HG03097 (cell line): ENCODE measurements at regions not wholly inside any gene's neighbourhood (a gene's known extent, or its start where the extent isn't known, plus 50 kb on each side); places are given as distances from the start of the nearest gene placed in this dataset.

ENCODE experiments used
- ATAC-seq: cut with Tn5 transposase; IDR thresholded peaks from one replicate; pipeline ENCODE4 v1.9.1; 2021; ENCODE audit not compliant: unreplicated experiment, low FRiP score

DNA sequence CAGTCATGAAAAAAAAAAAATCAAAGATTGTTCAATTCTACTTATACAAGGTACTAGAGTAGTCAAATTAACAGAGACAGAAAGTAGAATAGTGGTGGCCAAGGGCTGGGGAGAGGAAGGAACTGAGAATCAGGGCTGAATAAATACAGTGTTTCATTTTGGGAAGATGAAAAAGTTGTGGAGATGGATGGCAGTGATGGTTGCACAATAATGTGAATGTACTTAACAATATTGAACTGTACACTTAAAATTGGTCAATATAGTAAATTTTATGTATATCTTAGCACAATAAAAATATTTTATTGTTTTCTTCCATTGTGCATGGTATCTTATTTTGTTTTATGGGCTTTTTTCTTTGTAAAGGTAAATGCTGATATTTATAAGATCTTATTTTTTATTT is 262.2 kb upstream of the AGTR1 start:
- ATAC-seq, result no peak

DNA sequence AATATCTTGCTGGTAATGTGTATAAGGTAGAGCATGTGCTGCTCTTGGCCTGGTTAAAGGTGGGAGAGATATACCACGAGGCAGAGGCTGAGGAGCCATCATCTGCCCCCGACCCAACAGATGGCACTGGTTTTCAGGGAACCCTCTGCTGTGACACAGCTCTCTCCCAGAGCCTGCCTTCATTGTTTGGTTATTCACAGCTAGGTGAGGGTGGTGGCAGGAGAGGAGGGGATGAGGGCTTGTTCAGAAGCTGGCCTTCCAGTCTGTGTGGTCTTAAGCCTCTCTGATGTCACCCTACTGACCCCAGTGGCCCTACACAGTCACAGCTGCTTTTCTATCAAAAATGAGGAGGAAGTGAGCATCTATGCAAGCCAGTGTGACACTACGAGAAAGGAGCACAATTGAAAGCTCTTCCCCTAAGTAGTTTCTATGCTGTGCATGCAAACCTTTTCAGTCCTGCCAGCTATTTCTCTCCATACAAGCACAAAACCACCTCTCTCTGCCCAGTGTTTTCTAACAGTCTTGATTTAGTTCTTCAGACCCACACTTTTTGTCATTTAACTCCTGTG is 258.4 kb upstream of the AGTR1 start:
- no peak for ATAC-seq

DNA sequence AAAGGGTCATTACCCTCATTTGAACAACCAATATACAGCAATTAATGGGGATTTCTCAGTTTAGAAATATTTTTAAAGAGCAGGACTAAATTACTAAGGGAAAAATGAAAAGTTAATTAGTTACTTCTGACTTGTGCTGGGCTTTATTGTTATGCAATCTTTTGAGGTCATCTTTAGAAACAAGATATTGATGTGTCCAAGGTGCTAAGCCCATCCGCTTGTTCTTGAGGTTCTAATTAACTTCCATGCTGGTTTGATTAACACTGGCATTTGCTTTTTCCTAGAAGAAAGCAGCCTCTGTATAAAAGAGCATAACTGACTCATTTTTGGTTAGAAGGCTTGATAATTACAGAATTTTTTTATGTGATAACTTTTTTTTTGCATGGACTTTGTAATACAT is 256.5 kb upstream of the AGTR1 start:
- ATAC-seq, result no peak

DNA sequence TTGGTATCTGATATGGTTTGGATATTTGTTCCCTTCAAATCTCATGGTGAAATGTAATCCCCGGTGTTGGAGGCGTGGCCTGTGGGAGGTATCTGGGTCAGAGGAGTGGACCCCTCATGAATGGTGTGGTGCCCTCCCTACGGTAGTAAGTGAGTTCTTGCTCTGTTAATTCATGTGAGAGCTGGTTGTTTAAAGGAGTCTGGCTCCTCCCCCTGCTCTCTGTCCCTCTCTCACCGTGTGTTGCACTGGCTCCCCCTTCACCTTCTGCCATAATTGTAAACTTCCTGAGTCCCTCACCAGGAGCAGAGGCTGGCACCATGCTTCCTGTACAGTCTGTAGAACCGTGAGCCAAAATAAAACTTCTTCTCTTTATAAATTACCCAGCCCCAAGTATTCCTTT is 246.9 kb upstream of the AGTR1 start:
- ATAC-seq, result no peak

DNA sequence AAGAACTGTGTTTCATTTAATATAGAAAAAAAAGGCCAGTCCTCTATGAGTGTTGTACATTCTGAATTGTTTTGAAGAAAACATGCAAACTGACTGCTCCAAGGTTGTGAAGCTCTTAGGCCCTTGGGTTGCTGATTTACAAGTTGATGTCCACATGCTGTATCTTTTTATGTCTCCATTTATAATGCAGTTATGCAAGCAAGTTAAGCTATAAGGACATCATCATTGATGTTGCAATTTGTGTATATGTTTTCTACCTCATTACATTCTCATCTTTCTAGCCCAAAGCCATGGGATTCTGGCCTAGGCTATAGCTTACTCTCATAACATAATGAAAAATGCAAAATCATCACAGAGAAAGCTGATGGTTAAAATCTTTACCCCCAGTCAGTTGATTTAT is 245.7 kb upstream of the AGTR1 start:
- ATAC-seq, result no peak

DNA sequence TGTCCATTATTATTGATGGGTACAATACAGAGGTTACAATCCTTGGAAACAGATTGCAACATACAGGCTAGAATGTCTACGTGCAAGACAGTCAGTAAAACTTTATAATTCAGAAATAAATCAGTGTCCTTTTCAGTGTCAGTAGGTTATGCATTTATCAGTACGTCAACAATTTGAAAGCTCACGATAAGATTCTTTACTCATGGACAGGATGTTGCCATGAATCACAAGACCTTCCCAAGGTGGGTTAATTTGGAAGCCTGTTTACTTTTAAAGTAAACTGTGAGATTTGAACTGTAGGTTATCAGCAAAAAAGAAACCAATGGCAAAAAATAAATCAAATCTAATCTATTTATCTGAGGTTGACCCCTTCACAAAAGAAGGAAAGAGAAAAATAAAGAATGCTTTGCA is 243.9 kb upstream of the AGTR1 start:
- no peak for ATAC-seq

DNA sequence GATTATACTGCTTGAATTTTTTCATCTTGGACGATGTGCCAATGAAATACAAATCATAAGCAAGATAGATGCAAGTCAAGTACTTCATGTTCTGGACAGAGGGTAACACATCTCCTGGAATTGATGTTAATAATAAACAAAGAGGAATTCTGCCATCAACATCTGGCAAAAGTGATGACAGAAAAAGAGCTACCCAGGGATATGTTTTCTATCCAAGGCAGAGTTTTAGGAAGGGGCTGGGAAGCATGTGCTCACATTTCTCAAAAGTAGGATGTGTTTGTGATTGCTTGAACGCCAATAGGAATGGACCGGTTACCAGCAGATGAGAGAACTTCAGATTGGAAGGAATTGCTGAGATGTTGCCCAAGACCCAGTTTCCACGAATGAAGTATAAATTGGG is 242.6 kb upstream of the AGTR1 start:
- no peak for ATAC-seq

DNA sequence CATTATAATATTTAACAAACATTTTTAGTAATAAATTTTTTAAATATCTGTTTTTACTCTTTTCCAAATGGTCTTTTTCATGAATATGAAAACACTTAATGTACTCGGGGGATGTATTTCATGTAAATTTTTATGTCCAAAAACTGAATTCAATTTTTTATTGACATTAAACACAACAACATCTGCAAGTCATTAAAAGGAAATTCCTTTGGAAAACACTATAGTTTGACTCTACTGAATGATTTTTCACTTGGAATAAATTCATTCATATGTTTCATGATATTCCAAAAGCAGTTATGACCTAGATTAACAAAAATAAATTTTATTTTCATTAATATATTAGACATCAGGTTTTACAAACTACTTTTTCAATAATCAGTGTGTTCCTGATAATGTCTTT is 239.8 kb upstream of the AGTR1 start:
- no peak for ATAC-seq

DNA sequence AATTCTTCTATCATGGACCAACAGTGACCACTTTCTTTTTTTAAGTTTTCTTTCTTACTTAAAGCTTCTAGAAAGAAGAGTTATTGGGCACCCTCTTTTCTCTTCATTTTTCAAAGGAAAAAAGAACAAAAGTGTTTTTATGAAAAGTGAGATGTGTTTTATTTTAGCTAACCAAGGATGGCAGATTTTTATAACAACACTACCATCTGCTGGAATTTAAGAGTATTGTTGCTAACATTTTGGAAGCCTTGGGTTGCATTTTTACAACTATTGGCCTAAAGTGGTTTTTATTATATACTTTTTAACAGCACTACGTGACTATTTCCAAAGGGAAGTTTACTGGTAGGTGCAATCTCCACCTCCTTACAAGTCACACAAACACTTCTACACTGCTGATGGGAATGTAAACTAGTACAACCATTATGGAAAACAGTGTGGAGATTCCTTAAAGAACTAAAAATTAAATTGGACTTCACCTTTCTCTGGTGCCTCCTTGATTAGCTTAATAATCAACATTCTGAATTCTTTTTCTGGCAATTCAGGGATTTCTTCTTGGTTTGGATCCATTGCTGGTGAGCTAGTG is 237.7 kb upstream of the AGTR1 start:
- no peak for ATAC-seq

DNA sequence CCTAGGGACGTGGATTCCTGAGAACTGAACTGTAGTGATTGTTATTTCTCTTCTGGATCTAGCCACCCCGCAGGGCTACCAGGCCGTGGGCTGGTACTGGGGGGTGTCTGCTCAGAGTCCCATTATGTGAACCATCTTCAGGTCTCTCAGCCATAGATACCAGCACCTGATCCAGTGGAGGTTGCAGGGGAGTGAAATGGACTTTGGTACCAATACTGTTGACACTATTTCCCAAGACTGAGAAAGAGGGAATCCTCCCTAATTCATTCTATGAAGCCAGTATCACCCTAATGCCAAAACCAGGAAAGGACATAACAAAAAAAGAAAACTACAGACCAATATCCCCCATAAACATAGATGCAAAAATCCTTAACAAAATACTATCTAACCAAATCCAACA is 237.0 kb upstream of the AGTR1 start:
- no peak for ATAC-seq

DNA sequence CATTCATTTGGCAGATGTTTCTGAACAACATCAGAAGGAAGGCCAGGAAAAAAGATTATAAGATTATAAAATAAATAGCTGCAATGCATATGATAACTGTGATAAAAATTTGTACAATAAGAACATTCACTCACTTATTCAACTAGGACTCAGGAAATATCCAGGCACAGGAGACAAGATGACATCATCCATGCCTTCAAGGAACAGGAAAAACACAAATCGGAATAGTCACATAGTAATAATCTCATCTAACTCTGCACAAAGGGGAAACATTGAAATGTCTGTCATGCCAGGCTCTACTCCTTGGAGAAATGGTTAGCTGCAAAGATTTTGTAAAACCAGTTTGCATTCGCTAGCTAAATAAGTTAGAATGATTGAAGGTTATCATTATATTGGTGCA is 233.5 kb upstream of the AGTR1 start:
- no peak for ATAC-seq

DNA sequence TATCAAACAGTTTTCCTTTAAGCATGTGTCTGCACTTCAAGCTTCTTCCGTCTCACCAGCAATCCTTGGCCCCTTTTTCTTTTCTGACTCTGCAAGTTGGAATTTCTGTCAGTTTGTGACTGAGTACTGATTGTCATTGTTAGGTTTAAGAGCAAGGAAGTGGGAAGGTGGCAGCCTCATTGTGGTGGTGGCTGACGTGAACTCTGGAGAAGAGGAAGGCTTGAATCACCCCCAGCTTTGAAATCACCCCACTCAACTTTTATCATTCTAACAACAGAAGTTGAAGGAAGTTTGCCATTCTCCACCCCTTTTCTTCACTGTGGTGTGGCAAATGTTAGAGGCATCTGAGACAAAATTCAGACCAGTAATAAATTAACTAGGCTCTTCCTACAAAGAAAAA is 231.6 kb upstream of the AGTR1 start:
- ATAC-seq, result no peak

DNA sequence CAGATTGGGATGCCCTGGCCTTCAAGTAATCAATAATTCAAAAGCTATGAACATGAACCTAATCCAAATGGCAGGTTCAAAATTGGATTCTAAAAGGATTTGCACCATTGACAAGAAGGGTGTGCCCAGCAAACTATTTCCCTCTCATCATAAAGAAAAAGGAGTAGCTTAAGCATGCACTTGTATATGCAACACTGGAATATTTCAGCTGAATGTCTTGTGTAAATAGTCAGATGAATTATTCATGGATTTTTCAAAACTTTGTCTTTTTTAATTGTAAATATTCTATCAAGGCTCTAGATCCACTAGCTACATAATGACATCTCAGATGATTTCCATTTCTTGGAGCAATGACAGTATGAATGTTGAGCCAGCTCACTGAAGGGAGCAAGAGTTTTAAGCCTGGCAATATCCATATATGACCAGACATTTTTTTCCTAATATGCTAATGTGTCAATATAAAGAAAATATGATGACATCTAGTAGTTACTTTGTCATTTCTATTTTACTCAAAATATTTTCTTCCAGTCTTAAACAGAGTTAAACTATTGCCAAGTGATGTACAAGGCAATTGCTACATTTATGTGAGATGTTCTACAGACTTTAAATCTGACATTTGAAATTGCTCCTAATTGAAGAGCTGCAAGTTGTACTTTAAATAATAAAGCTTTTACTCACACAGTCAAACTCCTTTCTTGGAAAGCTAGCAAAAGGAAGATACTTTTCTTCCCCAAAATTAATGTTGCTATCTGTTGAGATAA is 230.5 kb upstream of the AGTR1 start:
- no peak for ATAC-seq

DNA sequence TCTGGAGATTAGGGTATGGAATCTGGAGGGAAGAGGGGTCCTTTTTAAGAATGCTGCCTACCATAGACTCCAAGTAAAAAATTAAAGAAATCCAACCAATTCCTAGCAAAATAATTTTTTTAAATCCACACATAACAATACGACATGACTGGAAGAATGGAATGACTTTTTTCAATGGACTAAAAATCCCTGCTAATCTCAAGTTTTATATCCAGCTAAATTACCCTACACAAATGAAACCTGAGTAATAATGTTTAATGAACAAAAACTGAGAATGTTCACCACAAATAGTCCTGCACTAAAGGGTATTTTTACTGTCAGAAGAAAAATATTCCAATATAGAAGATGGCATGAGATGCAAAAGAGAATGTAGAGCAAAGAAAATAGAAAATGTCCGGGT is 220.3 kb upstream of the AGTR1 start:
- no peak for ATAC-seq

DNA sequence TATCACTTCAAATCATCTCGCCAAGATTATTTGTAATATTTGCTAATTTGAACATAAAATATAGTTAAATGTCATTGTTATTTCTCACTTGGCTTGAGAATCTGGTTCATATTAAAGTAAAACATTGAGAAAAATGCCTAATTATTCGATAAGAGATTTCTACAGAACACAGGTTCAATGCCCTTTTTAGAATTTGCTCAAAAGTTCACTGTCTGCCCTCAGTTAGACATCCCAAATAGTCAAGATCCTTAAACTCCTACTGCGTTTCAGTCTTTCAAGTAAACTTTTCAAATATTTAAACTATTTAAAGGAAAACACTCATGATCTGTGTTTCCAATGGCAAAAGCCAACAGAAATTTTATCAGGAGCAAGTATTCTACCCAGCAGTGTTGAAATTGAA is 204.1 kb upstream of the AGTR1 start:
- no peak for ATAC-seq

DNA sequence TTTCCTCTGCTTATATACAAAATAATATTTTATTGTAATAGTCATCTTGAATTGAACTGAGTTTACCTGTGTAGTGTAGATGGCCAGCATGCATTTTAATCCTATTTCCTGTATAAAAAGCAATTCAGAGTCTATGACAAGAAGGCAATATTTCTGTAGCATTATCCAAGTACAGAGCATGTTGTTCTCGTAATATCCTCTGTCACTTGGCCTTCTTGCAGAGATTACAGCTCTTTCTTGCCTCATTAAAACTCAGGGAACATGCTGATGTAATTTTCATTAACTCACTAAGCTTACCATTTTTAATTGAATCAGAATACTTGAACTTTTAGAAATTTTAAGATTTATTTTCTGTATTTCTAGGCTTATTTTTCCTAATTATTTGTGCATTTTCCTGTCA is 203.3 kb upstream of the AGTR1 start:
- ATAC-seq, result no peak

DNA sequence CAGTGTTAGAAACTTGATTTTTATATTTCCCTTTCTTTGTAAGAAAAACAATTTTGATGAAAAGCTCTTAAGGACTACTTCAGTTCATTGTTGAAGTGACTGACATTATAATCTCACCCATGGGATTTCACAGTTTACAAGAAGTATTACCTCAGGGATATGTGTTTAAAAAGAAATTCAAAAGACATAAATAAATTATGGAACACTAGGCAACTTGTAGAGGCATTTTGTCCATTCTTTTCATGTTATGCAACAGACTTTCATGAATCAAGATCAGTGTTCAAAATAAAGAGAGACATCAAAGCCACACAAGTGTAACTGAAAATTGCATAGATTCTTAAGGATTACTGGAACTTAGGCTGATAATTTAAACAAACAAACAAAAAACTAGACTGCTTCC is 196.8 kb upstream of the AGTR1 start:
- no peak for ATAC-seq

DNA sequence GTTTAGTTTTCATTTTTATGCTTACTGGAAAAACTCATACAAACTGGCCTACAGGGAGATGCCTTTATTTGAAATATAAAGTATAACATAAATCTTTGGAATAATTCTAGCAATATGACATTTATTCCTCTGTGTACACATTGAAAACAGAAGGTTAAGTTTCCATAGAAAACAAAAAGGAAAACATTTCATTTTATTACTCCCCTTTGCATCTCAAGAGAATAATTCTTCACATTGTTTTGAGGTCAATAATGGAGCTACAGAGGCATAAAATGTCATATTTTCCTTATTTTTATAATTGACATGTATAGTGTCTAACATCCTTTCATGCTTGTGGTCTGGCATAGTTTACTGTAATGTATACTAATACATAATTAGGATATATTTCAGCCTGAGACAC is 187.6 kb upstream of the AGTR1 start:
- no peak for ATAC-seq

DNA sequence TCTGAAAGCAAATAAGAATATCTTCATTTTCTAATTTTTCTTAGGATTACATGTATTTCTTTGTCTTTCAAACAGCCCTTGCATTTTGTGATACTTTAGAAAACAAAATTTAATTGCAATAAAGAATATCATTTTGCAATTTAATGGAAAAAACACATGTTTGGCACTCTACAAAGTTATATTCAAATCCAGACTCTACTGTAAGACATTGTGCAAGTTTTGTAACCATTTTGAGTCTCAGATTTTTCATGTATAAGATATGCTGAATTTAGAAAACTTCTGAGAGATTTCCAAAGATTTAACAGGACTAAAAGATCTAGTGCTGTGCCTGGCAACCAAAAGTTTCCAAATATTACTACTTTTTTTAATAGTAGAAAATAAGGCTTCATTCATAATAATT is 187.1 kb upstream of the AGTR1 start:
- no peak for ATAC-seq

DNA sequence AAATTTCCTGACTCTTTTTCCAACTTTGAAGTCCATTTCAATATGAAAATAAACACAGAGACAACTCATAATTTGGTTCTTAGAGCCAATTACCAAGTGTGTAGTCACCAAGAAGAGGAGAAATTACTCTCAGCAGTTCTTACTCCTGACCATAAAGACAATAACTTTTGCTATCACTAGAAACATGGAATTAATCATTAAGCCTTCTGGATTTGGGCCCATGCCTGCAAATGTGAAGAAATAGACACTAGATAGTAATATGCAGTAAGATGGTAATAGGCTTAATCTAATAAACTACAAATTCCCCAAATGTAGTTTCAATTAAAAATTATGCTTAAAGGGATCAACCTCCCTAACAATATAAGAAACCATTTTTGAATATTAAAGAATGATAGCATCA is 185.1 kb upstream of the AGTR1 start:
- no peak for ATAC-seq

DNA sequence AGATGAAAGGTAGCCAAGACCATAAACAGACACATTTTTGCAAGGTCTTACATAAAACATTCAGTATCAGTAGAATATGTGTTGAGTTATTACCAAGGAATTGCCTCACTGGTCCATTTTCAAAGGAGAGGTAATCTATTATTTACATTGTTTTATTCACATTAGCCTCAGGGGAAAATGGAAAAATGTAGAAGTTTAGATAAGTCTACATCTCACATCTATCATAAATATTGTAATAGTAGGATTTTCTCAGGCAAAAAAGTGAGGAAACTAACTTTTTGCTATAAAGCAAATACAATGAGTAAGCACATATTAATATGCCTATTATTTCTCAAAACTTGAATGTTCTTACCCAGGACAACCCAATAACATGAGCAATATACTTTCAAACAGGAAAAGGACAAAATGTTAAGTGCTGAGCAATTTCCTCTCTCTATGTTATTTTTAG is 184.6 kb upstream of the AGTR1 start:
- ATAC-seq, result no peak

DNA sequence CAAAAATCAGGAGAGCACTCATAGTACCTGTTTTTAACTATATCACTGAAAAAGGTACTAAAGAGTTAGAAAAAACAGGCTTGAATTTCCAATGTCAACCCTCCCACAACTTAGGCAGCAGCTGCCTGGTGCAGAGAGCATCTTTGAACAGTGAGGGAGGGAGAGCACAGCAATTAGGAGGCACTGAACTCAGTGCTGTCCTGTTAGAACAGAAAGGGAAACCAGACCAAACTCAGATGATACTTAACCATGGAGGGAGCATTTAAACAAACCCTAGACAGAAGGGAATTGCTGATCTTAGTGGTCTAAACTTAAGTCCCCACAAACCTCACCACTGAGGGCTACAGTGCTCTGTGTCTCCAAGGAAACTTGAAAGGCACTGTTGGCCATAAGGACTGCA is 179.2 kb upstream of the AGTR1 start:
- no peak for ATAC-seq
